ENCODE measurements at regions not wholly inside any gene's neighbourhood (a gene's known extent, or its start where the extent isn't known, plus 50 kb on each side); places are given as distances from the start of the nearest gene placed in this dataset.

DNA sequence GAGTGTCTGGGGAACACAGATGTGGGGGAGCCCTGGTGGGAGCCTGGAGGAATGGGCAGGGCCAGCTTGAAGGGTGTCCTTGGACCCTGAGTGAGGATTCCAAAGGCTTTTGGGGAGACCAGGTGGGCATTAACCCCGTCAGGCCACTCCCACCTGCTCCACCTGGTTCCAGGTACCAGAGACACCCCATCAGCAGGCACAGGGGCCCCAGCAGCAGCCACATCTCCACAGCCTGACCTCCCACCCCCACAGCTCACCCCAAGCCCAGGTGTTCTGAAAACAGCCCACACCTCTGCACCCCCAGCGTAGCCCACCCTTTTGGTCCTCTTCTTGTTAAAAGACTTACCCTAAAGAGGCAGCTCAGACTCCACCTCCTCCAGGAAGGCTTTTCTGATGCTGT, 102.1 kb upstream of the PRR20G start:
- ChIA-PET CTCF (interaction anchor here (0.6 to 1.7 kb wide), 4 partner anchors 10 to 711 kb away, joined by 3 to 4 read pairs (median 3); no protein-coding TSS in a partner anchor), POLR2A (no interaction called here)
- Histone ChIP-seq H3K9me2 (no peaks in the 10 kb centered on the region), H3K4me3 (ENCODE audit: low read depth in 2 of 2, low read length in 1 of 2) (no peak overlapping the region), H3K9ac (no peak overlapping the region), H3K9me3 (no peaks in the 10 kb centered on the region), H2AFZ (ENCODE audit: low read depth) (no peak overlapping the region), H3K4me1 (ENCODE audit: control insufficient read depth in 1 of 2, insufficient read depth in 2 of 2, low read depth in 1 of 2, low read length in 1 of 2) (peaks cover 0 to 4% of the 10 kb centered on the region in 2 experiments; a peak in 1 of 4 replicates), H3K36me3 (replicated peaks in 1 of 2; ENCODE audit: control insufficient read depth in 1 of 2, insufficient read depth in 2 of 2, low read length in 1 of 2) (no peaks in the 10 kb centered on the region), H3K27ac (ENCODE audit: low read depth in 2 of 2, low read length in 1 of 2) (no peak overlapping the region), H4K20me1 (ENCODE audit: insufficient read depth) (no peaks in the 10 kb centered on the region), H3K79me2 (ENCODE audit: insufficient read depth) (no peaks in the 10 kb centered on the region), H3K4me2 (no peak overlapping the region), H3F3A (replicated peaks; ENCODE audit: insufficient read depth) (no peaks in the 10 kb centered on the region), H3K27me3 (ENCODE audit: insufficient read depth) (no peaks in the 10 kb centered on the region)
- TF ChIP-seq, protein P1, sequence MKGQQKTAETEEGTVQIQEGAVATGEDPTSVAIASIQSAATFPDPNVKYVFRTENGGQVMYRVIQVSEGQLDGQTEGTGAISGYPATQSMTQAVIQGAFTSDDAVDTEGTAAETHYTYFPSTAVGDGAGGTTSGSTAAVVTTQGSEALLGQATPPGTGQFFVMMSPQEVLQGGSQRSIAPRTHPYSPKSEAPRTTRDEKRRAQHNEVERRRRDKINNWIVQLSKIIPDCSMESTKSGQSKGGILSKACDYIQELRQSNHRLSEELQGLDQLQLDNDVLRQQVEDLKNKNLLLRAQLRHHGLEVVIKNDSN (IDR thresholded peaks at IDR 0.05; ENCODE audit: borderline replicate concordance, low read depth), result no peak
- TF ChIP-seq RAD21 (IDR thresholded peaks at IDR 0.05; ENCODE audit: low read length) (no peak), TEAD4 (IDR thresholded peaks at IDR 0.05; ENCODE audit: borderline replicate concordance, insufficient read depth) (no peak)
- no peak for DNase-seq
- 33% methylated on average over 2 of the region's 2 CpGs for WGBS (ENCODE audit: low lambda C conversion rate)

DNA sequence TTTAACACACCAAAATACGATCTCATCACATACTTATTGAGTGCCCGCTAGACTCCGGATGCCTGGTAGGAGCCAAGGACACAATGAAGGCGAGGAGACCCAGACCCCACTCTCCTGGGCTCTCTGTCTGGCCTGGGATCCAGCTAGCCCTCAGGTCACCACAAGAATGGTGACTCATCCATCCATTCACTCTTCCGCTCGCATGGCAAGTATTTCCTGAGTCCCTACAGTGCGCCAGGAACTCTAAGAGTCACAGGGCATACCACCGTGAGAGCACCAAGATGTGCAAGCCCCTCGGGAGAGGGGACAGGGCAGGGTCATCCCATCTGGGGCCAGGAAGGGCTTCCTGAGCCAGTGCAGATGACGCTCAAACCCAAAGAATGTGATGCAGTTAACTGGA, 101.6 kb upstream of the PRR20G start:
- Histone ChIP-seq H3K27me3 (ENCODE audit: insufficient read depth) (no peaks in the 10 kb centered on the region), H3K79me2 (ENCODE audit: insufficient read depth) (no peaks in the 10 kb centered on the region), H3F3A (replicated peaks; ENCODE audit: insufficient read depth) (no peaks in the 10 kb centered on the region), H3K9ac (no peak overlapping the region), H3K9me2 (no peaks in the 10 kb centered on the region), H3K4me1 (ENCODE audit: control insufficient read depth in 1 of 2, insufficient read depth in 2 of 2, low read depth in 1 of 2, low read length in 1 of 2) (peaks cover 0 to 4% of the 10 kb centered on the region in 2 experiments; a peak in 1 of 4 replicates), H3K27ac (ENCODE audit: low read depth in 2 of 2, low read length in 1 of 2) (no peak overlapping the region), H3K4me2 (no peak overlapping the region), H4K20me1 (ENCODE audit: insufficient read depth) (no peaks in the 10 kb centered on the region), H3K9me3 (no peaks in the 10 kb centered on the region), H3K36me3 (replicated peaks in 1 of 2; ENCODE audit: control insufficient read depth in 1 of 2, insufficient read depth in 2 of 2, low read length in 1 of 2) (no peaks in the 10 kb centered on the region), H2AFZ (ENCODE audit: low read depth) (no peak overlapping the region), H3K4me3 (ENCODE audit: low read depth in 2 of 2, low read length in 1 of 2) (no peak overlapping the region)
- TF ChIP-seq, protein P2, sequence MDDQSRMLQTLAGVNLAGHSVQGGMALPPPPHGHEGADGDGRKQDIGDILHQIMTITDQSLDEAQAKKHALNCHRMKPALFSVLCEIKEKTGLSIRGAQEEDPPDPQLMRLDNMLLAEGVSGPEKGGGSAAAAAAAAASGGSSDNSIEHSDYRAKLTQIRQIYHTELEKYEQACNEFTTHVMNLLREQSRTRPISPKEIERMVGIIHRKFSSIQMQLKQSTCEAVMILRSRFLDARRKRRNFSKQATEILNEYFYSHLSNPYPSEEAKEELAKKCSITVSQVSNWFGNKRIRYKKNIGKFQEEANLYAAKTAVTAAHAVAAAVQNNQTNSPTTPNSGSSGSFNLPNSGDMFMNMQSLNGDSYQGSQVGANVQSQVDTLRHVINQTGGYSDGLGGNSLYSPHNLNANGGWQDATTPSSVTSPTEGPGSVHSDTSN (IDR thresholded peaks at IDR 0.05), result no peak
- TF ChIP-seq RCOR1 (IDR thresholded peaks at IDR 0.05; ENCODE audit: low read length), result no peak
- no peak for TF ChIP-seq GABPA (IDR thresholded peaks at IDR 0.05; ENCODE audit: low read depth)
- no peak for TF ChIP-seq MEF2A (IDR thresholded peaks at IDR 0.05; ENCODE audit: borderline replicate concordance, low read depth)
- no peak for TF ChIP-seq RAD21 (IDR thresholded peaks at IDR 0.05; ENCODE audit: low read length)
- TF ChIP-seq ELF1 (IDR thresholded peaks at IDR 0.05), result no peak
- no peak for TF ChIP-seq TAF1 (IDR thresholded peaks at IDR 0.05; ENCODE audit: borderline replicate concordance, low read depth, low read length)
- TF ChIP-seq, protein P3, sequence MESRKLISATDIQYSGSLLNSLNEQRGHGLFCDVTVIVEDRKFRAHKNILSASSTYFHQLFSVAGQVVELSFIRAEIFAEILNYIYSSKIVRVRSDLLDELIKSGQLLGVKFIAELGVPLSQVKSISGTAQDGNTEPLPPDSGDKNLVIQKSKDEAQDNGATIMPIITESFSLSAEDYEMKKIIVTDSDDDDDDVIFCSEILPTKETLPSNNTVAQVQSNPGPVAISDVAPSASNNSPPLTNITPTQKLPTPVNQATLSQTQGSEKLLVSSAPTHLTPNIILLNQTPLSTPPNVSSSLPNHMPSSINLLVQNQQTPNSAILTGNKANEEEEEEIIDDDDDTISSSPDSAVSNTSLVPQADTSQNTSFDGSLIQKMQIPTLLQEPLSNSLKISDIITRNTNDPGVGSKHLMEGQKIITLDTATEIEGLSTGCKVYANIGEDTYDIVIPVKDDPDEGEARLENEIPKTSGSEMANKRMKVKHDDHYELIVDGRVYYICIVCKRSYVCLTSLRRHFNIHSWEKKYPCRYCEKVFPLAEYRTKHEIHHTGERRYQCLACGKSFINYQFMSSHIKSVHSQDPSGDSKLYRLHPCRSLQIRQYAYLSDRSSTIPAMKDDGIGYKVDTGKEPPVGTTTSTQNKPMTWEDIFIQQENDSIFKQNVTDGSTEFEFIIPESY (IDR thresholded peaks at IDR 0.05; ENCODE audit: borderline replicate concordance, low read depth), result no peak
- ChIA-PET CTCF (interaction anchor here (0.6 to 1.7 kb wide), 2 partner anchors 9 to 17 kb away, joined by 3 to 4 read pairs; no protein-coding TSS in a partner anchor), POLR2A (no interaction called here)
- WGBS (ENCODE audit: low lambda C conversion rate), result 44% methylated on average over 10 of the region's 10 CpGs
- no peak for DNase-seq

Measured in SK-N-SH (cell line).